GM18499 (cell line): ENCODE measurements at regions not wholly inside any gene's neighbourhood (a gene's known extent, or its start where the extent isn't known, plus 50 kb on each side); places are given as distances from the start of the nearest gene placed in this dataset.

ENCODE experiments used
- ATAC-seq: cut with Tn5 transposase; IDR thresholded peaks from one replicate; pipeline ENCODE4 v1.9.1; 2021; ENCODE audit warnings: moderate number of reproducible peaks; ENCODE audit not compliant: insufficient read depth, unreplicated experiment

DNA sequence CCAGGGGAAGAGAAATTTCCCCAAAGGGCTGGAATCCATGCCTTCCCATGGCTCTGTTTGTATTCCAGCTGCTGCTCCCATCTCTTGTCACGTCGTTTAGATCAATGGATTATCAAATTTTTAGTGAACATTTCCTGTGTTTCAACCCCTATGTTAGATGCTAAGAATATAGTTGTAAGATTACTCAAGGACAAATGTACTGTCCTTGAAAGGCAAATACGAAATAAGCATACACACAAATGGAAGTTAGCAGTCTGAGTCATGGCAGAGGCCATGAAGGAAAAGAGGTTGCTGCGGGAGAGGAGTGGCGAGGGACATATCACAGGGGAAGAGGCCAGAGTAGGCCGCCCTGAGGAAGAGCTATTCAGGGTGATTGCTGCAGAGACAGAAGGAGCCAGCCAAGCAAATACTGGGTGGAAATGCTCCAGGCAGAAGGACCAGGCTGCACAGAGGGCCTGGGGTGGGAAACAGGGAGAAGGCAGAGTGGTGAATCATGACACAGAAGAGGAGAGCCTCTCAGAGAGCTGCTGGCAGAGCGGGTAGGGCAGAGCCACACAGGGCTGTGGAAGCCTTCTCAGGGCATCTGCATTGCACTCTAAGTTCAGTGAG, 219.2 kb upstream of the LRFN2 start:
- ATAC-seq, result no peak

DNA sequence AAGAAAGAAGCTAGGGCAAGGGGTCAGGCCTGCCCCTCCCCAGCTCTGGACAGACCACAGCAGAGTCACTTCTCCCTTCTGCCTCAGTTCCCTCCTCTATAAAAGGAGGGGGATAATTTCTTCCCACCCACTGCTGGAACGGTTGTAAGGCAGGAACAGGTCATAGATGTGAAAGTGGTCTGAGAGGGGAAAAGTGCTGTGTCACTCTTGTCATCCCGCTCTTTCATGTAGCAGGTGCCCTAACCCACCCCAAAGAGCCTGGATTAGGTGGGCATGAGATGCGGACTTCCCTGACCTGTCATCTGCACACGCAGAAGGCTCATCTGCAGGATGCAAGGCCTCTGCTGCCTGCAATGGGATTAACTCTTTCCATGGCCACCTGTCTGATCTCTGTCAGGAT, 218.2 kb upstream of the LRFN2 start:
- no peak for ATAC-seq

DNA sequence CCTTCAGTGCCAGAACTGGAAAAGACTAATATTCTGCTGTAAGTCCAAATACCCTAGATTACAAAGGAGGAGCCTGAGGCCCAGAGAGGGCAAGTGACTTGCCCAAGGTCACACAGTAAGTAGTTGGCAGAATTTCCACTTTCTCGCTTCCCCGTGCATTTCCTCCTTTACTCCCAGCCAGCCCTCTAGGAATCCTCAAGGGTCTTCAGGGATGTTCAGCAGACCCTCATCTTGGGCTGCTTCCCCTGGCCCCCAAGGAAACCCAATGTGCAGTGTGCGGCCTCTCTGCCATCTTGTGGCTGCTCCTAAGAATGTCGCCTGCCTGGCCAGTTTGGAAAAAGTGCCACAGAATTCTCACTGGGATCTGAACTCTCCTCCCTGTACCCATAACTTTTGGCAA, 217.7 kb upstream of the LRFN2 start:
- ATAC-seq, result no peak

DNA sequence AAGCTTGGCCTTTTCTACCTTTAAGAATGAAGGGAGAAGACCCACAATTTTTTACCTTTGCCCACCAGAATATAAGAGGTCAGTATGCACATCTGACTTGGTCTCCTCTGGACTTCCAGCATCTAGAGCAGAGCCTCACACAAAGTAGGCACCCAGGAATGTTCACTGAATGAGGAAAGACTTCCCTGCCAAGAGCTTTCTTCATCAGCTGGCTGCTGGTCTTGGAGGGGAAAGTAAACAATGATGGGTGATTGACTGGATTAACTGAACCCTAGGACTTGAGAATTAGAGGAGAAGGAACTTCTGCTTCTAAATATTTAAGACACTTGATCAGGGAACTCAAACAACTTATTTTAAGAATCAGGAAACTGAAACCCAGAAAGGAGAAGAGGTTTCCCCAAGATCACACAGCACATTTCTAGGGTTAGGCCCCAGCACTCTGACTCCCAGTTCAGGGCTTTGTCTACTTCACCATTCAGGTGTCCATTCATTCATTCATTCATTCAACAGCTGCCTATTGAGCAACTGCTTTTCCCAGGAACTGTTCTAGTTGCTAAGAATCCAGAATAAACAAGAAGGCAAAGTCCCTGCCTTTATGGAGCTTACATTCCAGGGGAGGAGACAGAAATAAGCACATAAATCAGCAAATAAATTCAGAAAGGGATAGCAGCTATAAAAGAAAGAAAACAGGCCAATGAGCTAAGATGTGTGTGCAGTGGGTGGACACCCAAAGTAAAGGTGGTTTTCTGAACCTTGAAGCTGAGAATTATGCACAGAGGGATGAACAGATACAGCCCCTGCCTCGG, 216.9 kb upstream of the LRFN2 start:
- no peak for ATAC-seq

- ATAC-seq, result no peak
These were observed 215.3 kb upstream of the LRFN2 start for GRCh38 chr6:40802481-40802880.

DNA sequence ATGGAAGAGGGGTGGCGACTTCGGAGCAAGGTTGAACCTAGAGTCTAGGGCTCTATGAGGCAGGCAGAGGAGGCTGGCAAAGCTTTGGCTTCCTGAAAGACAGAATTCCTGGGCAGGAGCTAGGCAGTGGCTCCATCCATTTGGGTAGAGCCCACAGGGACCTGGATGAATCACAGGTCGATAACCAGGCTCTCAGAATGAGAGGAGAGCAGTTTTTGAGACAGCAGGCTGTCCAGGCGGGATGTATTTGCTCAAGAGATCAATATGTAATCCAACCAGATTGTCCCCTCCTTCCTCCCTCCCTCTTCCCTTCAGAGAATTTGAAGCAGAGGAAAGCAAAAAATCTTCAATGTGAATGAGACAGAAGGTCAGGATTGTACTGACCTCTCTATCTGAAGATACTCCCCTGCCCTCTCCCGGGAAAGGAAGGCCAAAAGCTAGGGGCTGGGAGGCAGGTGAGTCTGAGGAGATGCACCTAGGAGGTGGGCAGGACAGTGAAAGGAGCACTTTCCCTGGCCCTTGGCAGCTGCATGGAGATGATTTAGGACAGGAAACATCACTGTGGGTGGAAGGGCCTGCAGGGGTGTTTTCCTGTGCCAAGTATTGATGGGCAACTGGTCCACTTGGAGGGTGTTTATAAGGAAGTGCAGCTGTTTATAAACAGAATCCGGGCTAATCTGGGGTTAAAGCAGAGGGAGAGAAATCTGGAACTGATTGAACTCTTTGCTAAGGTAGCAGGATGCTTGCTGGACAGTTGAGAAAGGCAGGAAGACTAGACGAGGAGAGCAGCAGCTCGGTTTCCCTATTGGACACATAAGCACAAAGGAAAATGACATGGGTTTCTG, 212.4 kb upstream of the LRFN2 start:
- ATAC-seq, result no peak

- ATAC-seq, result no peak
These were observed 211.1 kb upstream of the LRFN2 start for GRCh38 chr6:40798069-40798770.

DNA sequence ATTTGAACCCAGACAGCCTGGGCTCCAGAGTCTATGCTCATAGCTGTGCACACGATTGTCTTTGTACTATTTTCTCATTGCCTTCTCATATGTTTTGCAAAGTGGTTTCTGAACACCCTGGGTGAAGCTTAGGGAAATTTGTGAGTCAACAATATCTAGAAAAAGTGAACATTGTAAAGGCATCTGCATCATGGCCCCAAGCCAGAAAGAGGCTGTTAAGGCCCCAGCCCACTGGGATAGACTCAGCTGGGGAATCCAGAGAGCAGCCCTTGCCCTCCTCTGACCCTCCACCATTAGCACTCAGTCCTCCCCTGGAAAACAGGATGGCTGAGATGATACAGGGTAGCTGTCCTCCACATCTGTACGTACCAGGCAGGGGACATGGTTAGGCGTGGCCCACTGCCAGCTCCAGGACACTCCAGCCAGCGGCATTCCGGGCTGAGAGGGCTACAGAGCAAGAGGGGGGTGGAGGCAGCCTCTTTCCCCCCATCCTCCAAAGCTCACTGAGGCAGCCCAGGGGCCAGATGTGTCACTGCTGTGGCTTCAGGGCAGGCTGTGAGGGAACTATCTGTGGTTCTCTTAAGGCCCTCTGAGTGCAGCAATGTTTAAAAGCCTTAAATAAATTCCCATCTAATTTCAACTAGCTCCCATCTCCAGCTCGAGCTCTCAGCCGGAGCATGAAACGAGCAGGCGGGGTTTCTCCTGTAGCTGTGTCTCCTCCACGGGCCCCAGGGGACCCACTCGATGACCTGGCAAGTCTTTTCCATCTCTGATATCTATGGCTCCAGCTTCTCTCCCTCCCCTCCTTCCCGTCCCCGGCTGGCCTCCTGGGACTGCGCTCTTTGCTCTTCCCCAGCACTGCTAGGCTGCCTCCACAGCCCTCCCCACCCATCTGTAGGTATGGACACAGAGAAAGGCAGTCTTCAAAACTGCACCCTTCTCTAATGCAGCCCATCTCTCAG, 209.4 kb upstream of the LRFN2 start:
- no peak for ATAC-seq

GRCh38 chr6:40794586-40794985, 207.4 kb upstream of the LRFN2 start:
- no peak for ATAC-seq

- ATAC-seq, result no peak
These were observed 205.0 kb upstream of the LRFN2 start for GRCh38 chr6:40792183-40792582.

DNA sequence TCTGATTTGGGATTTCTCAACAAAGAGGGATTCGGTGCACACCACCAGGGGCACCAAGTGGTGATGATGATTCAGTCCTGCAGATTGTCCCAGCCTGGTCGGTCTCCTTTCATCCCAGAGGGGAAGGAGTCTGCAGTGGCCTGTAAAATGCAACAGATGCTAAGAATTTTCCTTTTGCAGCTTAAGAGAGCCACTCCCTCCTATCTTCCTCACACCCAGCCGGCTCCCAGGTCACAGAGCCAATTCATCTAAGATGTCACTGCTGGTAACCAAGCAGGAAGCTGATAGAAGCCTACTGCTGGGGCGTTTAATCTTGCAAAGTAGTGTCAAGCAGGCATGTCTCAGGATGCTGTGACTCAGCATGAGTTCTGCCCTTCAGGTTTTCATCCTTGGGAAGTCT, 203.8 kb upstream of the LRFN2 start:
- ATAC-seq, result no peak

- no peak for ATAC-seq
These were observed 201.8 kb upstream of the LRFN2 start for GRCh38 chr6:40788661-40789655.

GRCh38 chr6:40782355-40782754, 195.2 kb upstream of the LRFN2 start:
- ATAC-seq, result no peak

GRCh38 chr6:40780637-40781036, 193.5 kb upstream of the LRFN2 start:
- no peak for ATAC-seq

- no peak for ATAC-seq
These were observed 192.2 kb upstream of the LRFN2 start for GRCh38 chr6:40779409-40779808.

- ATAC-seq, result no peak
These were observed 191.8 kb upstream of the LRFN2 start for GRCh38 chr6:40778918-40779317.

GRCh38 chr6:40778196-40778595, 191.0 kb upstream of the LRFN2 start:
- no peak for ATAC-seq

GRCh38 chr6:40774932-40775331, 187.8 kb upstream of the LRFN2 start:
- ATAC-seq, result no peak
